ENCODE measurements at regions not wholly inside any gene's neighbourhood (a gene's known extent, or its start where the extent isn't known, plus 50 kb on each side); places are given as distances from the start of the nearest gene placed in this dataset.

GRCh38 chr12:93186621-93187020 lies 191.1 kb upstream of the NUDT4 start:
- TF ChIP-seq CTCF (IDR thresholded peaks at IDR 0.05; ENCODE audit: poor library complexity, severe bottlenecking) = no peak
- no peak for TF ChIP-seq EP300 (conservative IDR thresholded peaks at IDR 0.05; ENCODE audit: poor library complexity, severe bottlenecking)
- no peak for TF ChIP-seq REST (IDR thresholded peaks at IDR 0.05; ENCODE audit: borderline replicate concordance)

All from neural cell (in vitro differentiated cells).